SK-N-SH treated with all-trans-retinoic acid at 6 μM for 48 hours (cell line): ENCODE measurements at regions not wholly inside any gene's neighbourhood (a gene's known extent, or its start where the extent isn't known, plus 50 kb on each side); places are given as distances from the start of the nearest gene placed in this dataset.

Experiments
- BACH2 ChIP-seq: fragments of 250-450 bp; sonication (Bioruptor Pico); IDR thresholded peaks from 2 replicates; pipeline ENCODE4 v1.9.0; 2021; ENCODE audit warnings: mild to moderate bottlenecking, borderline replicate concordance
- CSDC2 ChIP-seq: fragments of 250-450 bp; sonication (Bioruptor Pico); IDR thresholded peaks from 2 replicates; pipeline ENCODE4 v1.5.0; 2020; ENCODE audit warnings: mild to moderate bottlenecking, moderate library complexity
- ESRRG ChIP-seq: fragments of 250-450 bp; sonication (Bioruptor Pico); IDR thresholded peaks from 2 replicates; pipeline ENCODE4 v1.6.1; 2021; ENCODE audit warnings: mild to moderate bottlenecking
- ISL1 ChIP-seq: fragments of 250-450 bp; sonication (Bioruptor Pico); IDR thresholded peaks from 2 replicates; pipeline ENCODE4 v2.1.2; 2022; ENCODE audit warnings: mild to moderate bottlenecking, moderate library complexity
- PATZ1 ChIP-seq: fragments of 250-450 bp; sonication (Bioruptor Pico); IDR thresholded peaks from 2 replicates; pipeline ENCODE4 v1.8.0; 2020; ENCODE audit warnings: mild to moderate bottlenecking, moderate library complexity, borderline replicate concordance
- TOX ChIP-seq: fragments of 250-450 bp; sonication (Bioruptor Pico); IDR thresholded peaks from 2 replicates; pipeline ENCODE4 v1.8.0; 2021; ENCODE audit warnings: mild to moderate bottlenecking, moderate library complexity, borderline replicate concordance
- ZFP3 ChIP-seq: fragments of 250-450 bp; sonication (Bioruptor Pico); IDR thresholded peaks from 2 replicates; pipeline ENCODE4 v1.5.0; 2020; ENCODE audit warnings: mild to moderate bottlenecking, moderate library complexity
- ZFP30 ChIP-seq: fragments of 450-650 bp; formaldehyde crosslinking; IDR thresholded peaks from 2 replicates; pipeline ENCODE4 v1.5.0; 2022; ENCODE audit warnings: mild to moderate bottlenecking, moderate library complexity
- ZNF565 ChIP-seq: fragments of 450-650 bp; formaldehyde crosslinking; conservative IDR thresholded peaks from 2 replicates; pipeline ENCODE4 v1.5.0; 2020; ENCODE audit warnings: low read depth, mild to moderate bottlenecking, moderate library complexity

- TF ChIP-seq PATZ1 (CRISPR knock-in tag) (no peak), ESRRG (no peak), ISL1 (no peak), ZFP3 (CRISPR knock-in tag) (no peak), CSDC2 (CRISPR knock-in tag) (no peak), ZNF565 (CRISPR knock-in tag) (no peak), BACH2 (CRISPR knock-in tag) (no peak), TOX (CRISPR knock-in tag) (no peak), ZFP30 (CRISPR knock-in tag) (no peak)
Measured at GRCh38 chr20:21820688-21821087, 115.2 kb downstream of the PAX1 start.
